Caco-2 (cell line): ENCODE measurements at regions not wholly inside any gene's neighbourhood (a gene's known extent, or its start where the extent isn't known, plus 50 kb on each side); places are given as distances from the start of the nearest gene placed in this dataset.

Experiments used
- BruUV-seq: library from RNA; stranded (reverse); fragments of 400-500 nt; replicated peaks from 2 replicates; lab custom pipeline; 2021; lab: Mats Ljungman, UMichigan
- CTCF ChIA-PET: fragments of 300-600 bp; sonication (Branson Sonifier 250); formaldehyde crosslinking; loops from one replicate; lab custom pipeline; 2022; ENCODE audit warnings: antibody characterized with exemption; lab: Charles Lee
- POLR2A ChIA-PET: fragments of 300-600 bp; sonication (Branson Sonifier 250); formaldehyde crosslinking; loops from one replicate; lab custom pipeline; 2022; ENCODE audit warnings: antibody characterized with exemption; lab: Charles Lee
- DNase-seq, 2 experiments: peaks; one replicate each; pipeline versions ENCODE4 v3.0.0 to v3.0.0-alpha.2; 2020 to 2022
- H3K27me3 ChIP-seq: replicated peaks from 2 replicates; pipeline ENCODE4 v1.6.0; 2011; ENCODE audit warnings: low read length; ENCODE audit not compliant: control insufficient read depth, insufficient read depth
- H3K36me3 ChIP-seq: 2 replicates; pipeline ENCODE4 v1.5.1; 2011; ENCODE audit warnings: low read length; ENCODE audit not compliant: control insufficient read depth, insufficient read depth
- H3K4me1 ChIP-seq: fragments of 250-450 bp; sonication (Bioruptor Pico); 2 replicates; pipeline ENCODE4 v1.5.1; 2020; ENCODE audit warnings: mild to moderate bottlenecking
- H3K4me3 ChIP-seq: 2 replicates; pipeline ENCODE4 v1.5.1; 2011; ENCODE audit warnings: low read depth, mild to moderate bottlenecking, control low read depth, low read length
- H3K9me3 ChIP-seq: fragments of 250-450 bp; sonication (Bioruptor Pico); 2 replicates; pipeline ENCODE4 v1.5.1; 2020; ENCODE audit warnings: mild to moderate bottlenecking, moderate library complexity
- H3K27ac Mint-ChIP-seq: one replicate; pipeline ENCODE4 v1.8.0; 2022; ENCODE audit warnings: mixed read lengths; ENCODE audit not compliant: unreplicated experiment
- H3K27me3 Mint-ChIP-seq: one replicate; pipeline ENCODE4 v1.8.0; 2022; ENCODE audit warnings: mixed read lengths; ENCODE audit not compliant: insufficient read depth, unreplicated experiment
- H3K36me3 Mint-ChIP-seq: one replicate; pipeline ENCODE4 v1.8.0; 2022; ENCODE audit warnings: mild to moderate bottlenecking, mixed read lengths; ENCODE audit not compliant: insufficient read depth, unreplicated experiment
- H3K4me1 Mint-ChIP-seq: one replicate; pipeline ENCODE4 v1.8.0; 2022; ENCODE audit warnings: low read depth, mixed read lengths; ENCODE audit not compliant: unreplicated experiment
- H3K4me3 Mint-ChIP-seq: one replicate; pipeline ENCODE4 v1.8.0; 2022; ENCODE audit warnings: mild to moderate bottlenecking, moderate library complexity, mixed read lengths; ENCODE audit not compliant: unreplicated experiment
- H3K9me3 Mint-ChIP-seq: one replicate; pipeline ENCODE4 v1.8.0; 2022; ENCODE audit warnings: mixed read lengths; ENCODE audit not compliant: unreplicated experiment
- intact Hi-C: fragments of 100-400 bp; cut with micrococcal nuclease; formaldehyde crosslinking; loops from one replicate; pipeline ENCODE4 v1.10.0; 2022; ENCODE audit not compliant: unreplicated experiment
- TF ChIP-seq, protein P1 (sequence below), 2 experiments: fragments of 200-600 bp in 1 of 2; IDR thresholded peaks; 1 replicate in 1 of 2; 2 replicates in 1 of 2; pipeline versions ENCODE4 v1.5.1 to v1.8.0; 2011 to 2022; ENCODE audit warnings: antibody characterized with exemption in 1 of 2, control low read depth in 1 of 2, inconsistent platforms in 1 of 2, low read depth in 1 of 2, low read length in 1 of 2, mild to moderate bottlenecking in 1 of 2, moderate library complexity in 1 of 2; ENCODE audit not compliant: insufficient read depth in 1 of 2, severe bottlenecking in 1 of 2, unreplicated experiment in 1 of 2

GRCh38 chr18:26794230-26795101 lies 71.0 kb downstream of the AQP4 start:
- POLR2A ChIA-PET: no interaction called here
- Histone ChIP-seq H3K4me1 (no peaks in the 10 kb centered on the region), H3K27me3 (no peaks in the 10 kb centered on the region), H3K4me3 (no peak overlapping the region), H3K36me3 (no peaks in the 10 kb centered on the region), H3K9me3 (no peaks in the 10 kb centered on the region)
- no peak for DNase-seq
- peaks cover 6% of the 10 kb centered on the region for H3K4me1 Mint-ChIP-seq
- no peak overlapping the region for H3K27ac Mint-ChIP-seq
- H3K27me3 Mint-ChIP-seq: no peaks in the 10 kb centered on the region
- CTCF ChIA-PET: no interaction called here
- intact Hi-C loops: no loop called here
- H3K4me3 Mint-ChIP-seq: no peak overlapping the region
- H3K36me3 Mint-ChIP-seq: no peaks in the 10 kb centered on the region
- H3K9me3 Mint-ChIP-seq: peaks cover 8% of the 10 kb centered on the region
- no TSS peak for BruUV-seq
- TF ChIP-seq, protein P1, sequence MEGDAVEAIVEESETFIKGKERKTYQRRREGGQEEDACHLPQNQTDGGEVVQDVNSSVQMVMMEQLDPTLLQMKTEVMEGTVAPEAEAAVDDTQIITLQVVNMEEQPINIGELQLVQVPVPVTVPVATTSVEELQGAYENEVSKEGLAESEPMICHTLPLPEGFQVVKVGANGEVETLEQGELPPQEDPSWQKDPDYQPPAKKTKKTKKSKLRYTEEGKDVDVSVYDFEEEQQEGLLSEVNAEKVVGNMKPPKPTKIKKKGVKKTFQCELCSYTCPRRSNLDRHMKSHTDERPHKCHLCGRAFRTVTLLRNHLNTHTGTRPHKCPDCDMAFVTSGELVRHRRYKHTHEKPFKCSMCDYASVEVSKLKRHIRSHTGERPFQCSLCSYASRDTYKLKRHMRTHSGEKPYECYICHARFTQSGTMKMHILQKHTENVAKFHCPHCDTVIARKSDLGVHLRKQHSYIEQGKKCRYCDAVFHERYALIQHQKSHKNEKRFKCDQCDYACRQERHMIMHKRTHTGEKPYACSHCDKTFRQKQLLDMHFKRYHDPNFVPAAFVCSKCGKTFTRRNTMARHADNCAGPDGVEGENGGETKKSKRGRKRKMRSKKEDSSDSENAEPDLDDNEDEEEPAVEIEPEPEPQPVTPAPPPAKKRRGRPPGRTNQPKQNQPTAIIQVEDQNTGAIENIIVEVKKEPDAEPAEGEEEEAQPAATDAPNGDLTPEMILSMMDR (IDR thresholded peaks at IDR 0.05; ENCODE audit: insufficient read depth in 1 of 2, low read depth in 1 of 2, low read length in 1 of 2, severe bottlenecking in 1 of 2, unreplicated experiment in 1 of 2): no peak

DNA sequence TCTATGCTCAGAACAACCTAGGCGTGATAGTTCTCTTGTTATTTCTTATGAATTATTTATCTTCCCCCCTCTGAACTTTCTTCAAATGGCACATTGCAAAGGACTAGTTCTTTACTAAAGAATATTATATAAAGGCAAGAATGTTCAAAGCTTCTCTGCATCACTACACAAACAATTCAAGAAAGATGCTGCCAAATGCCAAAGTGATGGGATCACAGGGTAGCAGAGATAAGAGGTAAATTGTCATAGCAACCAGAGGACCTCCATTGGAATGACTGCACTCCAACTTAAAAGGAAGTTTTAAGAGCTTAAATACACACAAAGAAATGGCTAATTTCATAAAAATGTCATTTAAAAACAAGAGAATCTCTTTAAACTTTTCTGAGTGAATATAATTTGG lies 72.8 kb downstream of the AQP4 start:
- H3K4me1 Mint-ChIP-seq: peaks cover 6% of the 10 kb centered on the region
- Histone ChIP-seq H3K27me3 (no peaks in the 10 kb centered on the region), H3K36me3 (no peaks in the 10 kb centered on the region), H3K9me3 (no peaks in the 10 kb centered on the region), H3K4me3 (no peak overlapping the region), H3K4me1 (no peaks in the 10 kb centered on the region)
- no TSS peak for BruUV-seq
- H3K9me3 Mint-ChIP-seq: no peaks in the 10 kb centered on the region
- H3K4me3 Mint-ChIP-seq: no peak overlapping the region
- H3K27ac Mint-ChIP-seq: no peak overlapping the region
- CTCF ChIA-PET: no interaction called here
- POLR2A ChIA-PET: no interaction called here
- intact Hi-C loops: no loop called here
- TF ChIP-seq, protein P1 (IDR thresholded peaks at IDR 0.05; ENCODE audit: insufficient read depth in 1 of 2, low read depth in 1 of 2, low read length in 1 of 2, severe bottlenecking in 1 of 2, unreplicated experiment in 1 of 2): no peak
- H3K36me3 Mint-ChIP-seq: no peaks in the 10 kb centered on the region
- H3K27me3 Mint-ChIP-seq: no peaks in the 10 kb centered on the region
- DNase-seq: peak in 1 of 2 experiments; percentile 23

GRCh38 chr18:26791676-26792075 lies 73.8 kb downstream of the AQP4 start:
- TF ChIP-seq, protein P1 (IDR thresholded peaks at IDR 0.05; ENCODE audit: insufficient read depth in 1 of 2, low read depth in 1 of 2, low read length in 1 of 2, severe bottlenecking in 1 of 2, unreplicated experiment in 1 of 2): no peak
- Histone ChIP-seq H3K4me1 (no peaks in the 10 kb centered on the region), H3K4me3 (no peak overlapping the region), H3K36me3 (no peaks in the 10 kb centered on the region), H3K27me3 (no peaks in the 10 kb centered on the region), H3K9me3 (no peaks in the 10 kb centered on the region)
- Mint-ChIP-seq H3K27ac (no peak overlapping the region), H3K9me3 (no peaks in the 10 kb centered on the region), H3K4me3 (no peak overlapping the region), H3K4me1 (peaks cover 6% of the 10 kb centered on the region), H3K36me3 (no peaks in the 10 kb centered on the region), H3K27me3 (no peaks in the 10 kb centered on the region)
- BruUV-seq: no TSS peak
- intact Hi-C loops: no loop called here
- POLR2A ChIA-PET: no interaction called here
- CTCF ChIA-PET: no interaction called here
- no peak for DNase-seq
